OCI-LY1 (cell line): ENCODE measurements at regions not wholly inside any gene's neighbourhood (a gene's known extent, or its start where the extent isn't known, plus 50 kb on each side); places are given as distances from the start of the nearest gene placed in this dataset.

ENCODE experiments used
- H2AFZ ChIP-seq: fragments of 200-600 bp; sonication (generic), shearing (Covaris generic); 2 replicates; pipeline ENCODE4 v1.6.0; 2014; ENCODE audit warnings: antibody characterized with exemption, mild to moderate bottlenecking, low read length
- H3F3A ChIP-seq: fragments of 200-600 bp; sonication (generic), shearing (Covaris generic); 2 replicates; pipeline ENCODE4 v1.6.0; 2014; ENCODE audit warnings: mild to moderate bottlenecking, antibody characterized with exemption, low read length, moderate library complexity; ENCODE audit not compliant: insufficient read depth
- H3K27ac ChIP-seq: fragments of 200-600 bp; sonication (generic); 2 replicates; pipeline ENCODE4 v1.5.1; 2014; ENCODE audit warnings: low read length, mixed run types, mild to moderate bottlenecking, low read depth; ENCODE audit not compliant: poor library complexity, severe bottlenecking
- H3K27me3 ChIP-seq: fragments of 200-600 bp; sonication (generic); 2 replicates; pipeline ENCODE4 v1.6.0; 2014; ENCODE audit warnings: antibody characterized with exemption, mild to moderate bottlenecking, low read length, moderate library complexity; ENCODE audit not compliant: insufficient read depth
- H3K36me3 ChIP-seq: fragments of 200-600 bp; sonication (generic); 2 replicates; pipeline ENCODE4 v1.6.1; 2014; ENCODE audit warnings: mild to moderate bottlenecking, antibody characterized with exemption, low read length, moderate library complexity, mixed read lengths; ENCODE audit not compliant: insufficient read depth
- H3K4me1 ChIP-seq: fragments of 200-600 bp; sonication (generic); 2 replicates; pipeline ENCODE4 v1.5.1; 2014; ENCODE audit warnings: mild to moderate bottlenecking, low read length, moderate library complexity; ENCODE audit not compliant: insufficient read depth, severe bottlenecking
- H3K4me2 ChIP-seq: fragments of 200-600 bp; sonication (generic), shearing (Covaris generic); 2 replicates; pipeline ENCODE4 v1.6.1; 2014; ENCODE audit warnings: low read length
- H3K4me3 ChIP-seq: fragments of 200-600 bp; sonication (generic); 2 replicates; pipeline ENCODE4 v1.5.1; 2014; ENCODE audit warnings: low read length, low read depth, mild to moderate bottlenecking, mixed read lengths; ENCODE audit not compliant: poor library complexity, severe bottlenecking
- H3K79me2 ChIP-seq: fragments of 200-600 bp; shearing (Covaris generic); 2 replicates; pipeline ENCODE4 v1.6.1; 2016; ENCODE audit warnings: mixed run types, low read length, mixed read lengths; ENCODE audit not compliant: insufficient read depth
- H3K9ac ChIP-seq: fragments of 200-600 bp; sonication (generic), shearing (Covaris generic); 2 replicates; pipeline ENCODE4 v1.6.1; 2014; ENCODE audit warnings: mild to moderate bottlenecking, low read length, mixed read lengths
- H3K9me2 ChIP-seq: fragments of 200-600 bp; sonication (generic), shearing (Covaris generic); 2 replicates; pipeline ENCODE4 v1.6.1; 2014; ENCODE audit warnings: low read depth, mild to moderate bottlenecking, low read length, mixed read lengths
- H3K9me3 ChIP-seq: fragments of 200-600 bp; shearing (Covaris generic); 2 replicates; pipeline ENCODE4 v1.6.1; 2014; ENCODE audit warnings: low read length, mixed read lengths
- H4K20me1 ChIP-seq: fragments of 200-600 bp; sonication (generic), shearing (Covaris generic); 2 replicates; pipeline ENCODE4 v1.6.0; 2016; ENCODE audit warnings: mild to moderate bottlenecking, low read length; ENCODE audit not compliant: insufficient read depth
- EZH2 ChIP-seq: fragments of 200-600 bp; sonication (generic), shearing (Covaris generic); IDR thresholded peaks from 2 replicates; pipeline ENCODE4 v1.8.0; 2017; ENCODE audit warnings: borderline replicate concordance, mixed run types, mild to moderate bottlenecking, antibody characterized with exemption, low read length, moderate library complexity, mixed read lengths
- TF ChIP-seq, protein P1 (sequence below): fragments of 200-600 bp; sonication (generic), shearing (Covaris generic); IDR thresholded peaks from 2 replicates; pipeline ENCODE4 v1.5.1; 2017; ENCODE audit warnings: mild to moderate bottlenecking, antibody characterized with exemption, low read length, moderate library complexity, mixed read lengths

DNA sequence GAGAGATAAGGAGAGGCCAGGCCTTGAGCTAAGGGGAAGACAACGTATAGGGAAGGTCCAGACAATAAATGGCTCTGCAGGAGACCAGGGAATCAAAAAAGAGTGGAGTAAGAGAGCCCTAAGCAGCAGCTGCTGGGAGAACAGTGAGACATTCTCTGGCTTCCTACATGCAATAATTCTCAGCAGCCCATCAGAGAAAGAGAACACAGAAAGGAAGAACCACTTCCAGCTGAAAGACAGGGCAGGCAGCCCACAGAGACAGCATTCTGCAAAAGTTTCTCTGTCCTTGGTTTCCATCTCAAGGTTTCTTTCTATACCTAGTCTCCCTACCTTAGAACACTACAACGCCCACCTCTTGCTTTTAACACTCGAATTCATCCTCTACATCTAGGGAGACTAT lies 189.9 kb downstream of the DEPDC1B start:
- Histone ChIP-seq H3K36me3 (no peaks in the 10 kb centered on the region), H3K79me2 (peaks cover 33% of the 10 kb centered on the region; the same call in 1 of the 2 replicates), H3K27ac (no peak overlapping the region), H3K9me3 (no peaks in the 10 kb centered on the region), H3K4me1 (peaks cover 29% of the 10 kb centered on the region), H3K4me3 (no peak overlapping the region), H2AFZ (no peak overlapping the region), H3F3A (no peaks in the 10 kb centered on the region), H3K4me2 (no peak overlapping the region), H3K9ac (no peak overlapping the region), H3K9me2 (no peaks in the 10 kb centered on the region), H3K27me3 (no peaks in the 10 kb centered on the region), H4K20me1 (no peaks in the 10 kb centered on the region)
- TF ChIP-seq EZH2 = no peak
- TF ChIP-seq, protein P1, sequence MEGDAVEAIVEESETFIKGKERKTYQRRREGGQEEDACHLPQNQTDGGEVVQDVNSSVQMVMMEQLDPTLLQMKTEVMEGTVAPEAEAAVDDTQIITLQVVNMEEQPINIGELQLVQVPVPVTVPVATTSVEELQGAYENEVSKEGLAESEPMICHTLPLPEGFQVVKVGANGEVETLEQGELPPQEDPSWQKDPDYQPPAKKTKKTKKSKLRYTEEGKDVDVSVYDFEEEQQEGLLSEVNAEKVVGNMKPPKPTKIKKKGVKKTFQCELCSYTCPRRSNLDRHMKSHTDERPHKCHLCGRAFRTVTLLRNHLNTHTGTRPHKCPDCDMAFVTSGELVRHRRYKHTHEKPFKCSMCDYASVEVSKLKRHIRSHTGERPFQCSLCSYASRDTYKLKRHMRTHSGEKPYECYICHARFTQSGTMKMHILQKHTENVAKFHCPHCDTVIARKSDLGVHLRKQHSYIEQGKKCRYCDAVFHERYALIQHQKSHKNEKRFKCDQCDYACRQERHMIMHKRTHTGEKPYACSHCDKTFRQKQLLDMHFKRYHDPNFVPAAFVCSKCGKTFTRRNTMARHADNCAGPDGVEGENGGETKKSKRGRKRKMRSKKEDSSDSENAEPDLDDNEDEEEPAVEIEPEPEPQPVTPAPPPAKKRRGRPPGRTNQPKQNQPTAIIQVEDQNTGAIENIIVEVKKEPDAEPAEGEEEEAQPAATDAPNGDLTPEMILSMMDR = no peak

DNA sequence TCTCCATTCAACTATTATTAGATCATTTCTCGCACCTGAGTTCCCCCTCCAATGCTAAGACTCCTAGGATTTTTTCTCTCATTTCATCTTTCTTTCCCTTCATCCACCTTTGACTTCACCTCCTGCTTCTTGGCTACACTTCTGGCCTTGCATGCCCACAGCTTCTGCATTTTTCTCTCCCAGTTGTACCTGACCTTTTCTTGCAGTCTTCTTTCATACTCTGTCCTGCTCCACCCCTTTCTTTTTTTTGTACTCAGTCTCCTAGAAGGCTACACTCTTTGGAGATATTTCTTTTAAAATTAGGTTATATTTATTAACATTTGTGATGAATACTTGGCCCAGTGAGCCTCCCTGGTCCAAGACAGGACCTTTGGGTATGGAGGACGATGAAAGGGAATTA lies 190.4 kb downstream of the DEPDC1B start:
- TF ChIP-seq, protein P1 = no peak
- TF ChIP-seq EZH2 = no peak
- no peak overlapping the region for H2AFZ ChIP-seq
- peaks cover 28% of the 10 kb centered on the region; the same call in 1 of the 2 replicates for H3K79me2 ChIP-seq
- no peaks in the 10 kb centered on the region for H4K20me1 ChIP-seq
- H3K9ac ChIP-seq = no peak overlapping the region
- H3K27ac ChIP-seq = no peak overlapping the region
- no peak overlapping the region for H3K4me3 ChIP-seq
- no peaks in the 10 kb centered on the region for H3F3A ChIP-seq
- H3K9me3 ChIP-seq = no peaks in the 10 kb centered on the region
- peaks cover 34% of the 10 kb centered on the region for H3K4me1 ChIP-seq
- H3K4me2 ChIP-seq = no peak overlapping the region
- H3K9me2 ChIP-seq = no peaks in the 10 kb centered on the region
- H3K36me3 ChIP-seq = no peaks in the 10 kb centered on the region
- H3K27me3 ChIP-seq = no peaks in the 10 kb centered on the region

DNA sequence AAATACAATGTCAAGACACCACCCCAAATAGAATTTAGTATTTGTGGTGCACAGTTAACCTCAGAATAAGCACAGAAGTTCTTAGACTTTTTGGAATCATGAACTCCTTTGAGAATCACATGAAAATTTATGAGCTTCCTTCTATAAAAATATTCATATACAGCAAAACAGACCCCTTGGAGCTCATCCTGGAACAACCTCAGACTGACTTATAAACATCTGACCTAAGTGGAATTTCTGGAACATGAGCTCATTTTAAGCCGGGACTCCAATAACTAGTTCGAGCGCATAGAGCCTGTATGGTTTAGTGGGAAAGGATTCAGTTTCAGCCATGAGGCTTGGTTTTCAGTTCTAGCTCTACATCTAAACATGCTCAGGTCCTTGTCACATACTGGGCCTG lies 192.3 kb downstream of the DEPDC1B start:
- Histone ChIP-seq H3K9ac (no peak overlapping the region), H3K27ac (no peak overlapping the region), H3K4me1 (peaks cover 38% of the 10 kb centered on the region), H2AFZ (no peak overlapping the region), H3K79me2 (peaks cover 10% of the 10 kb centered on the region; the same call in 1 of the 2 replicates), H3K36me3 (peaks cover 8% of the 10 kb centered on the region), H3K9me2 (no peaks in the 10 kb centered on the region), H4K20me1 (no peaks in the 10 kb centered on the region), H3F3A (no peaks in the 10 kb centered on the region), H3K4me2 (no peak overlapping the region), H3K9me3 (no peaks in the 10 kb centered on the region), H3K4me3 (no peak overlapping the region), H3K27me3 (no peaks in the 10 kb centered on the region)
- TF ChIP-seq, protein P1 = no peak
- TF ChIP-seq EZH2 = no peak
